Calu3 (cell line): ENCODE measurements at regions not wholly inside any gene's neighbourhood (a gene's known extent, or its start where the extent isn't known, plus 50 kb on each side); places are given as distances from the start of the nearest gene placed in this dataset.

Experiments
- BruUV-seq: library from RNA; stranded (reverse); fragments of 400-500 nt; replicated peaks from 2 replicates; lab custom pipeline; 2021; lab: Mats Ljungman, UMichigan
- CTCF ChIA-PET: fragments of 300-600 bp; sonication (Branson Sonifier 250); formaldehyde crosslinking; loops from one replicate; lab custom pipeline; 2022; ENCODE audit warnings: antibody characterized with exemption; lab: Charles Lee
- DNase-seq: peaks from one replicate; pipeline ENCODE4 v3.0.0; 2022
- H3K27ac Mint-ChIP-seq: one replicate; pipeline ENCODE4 v1.8.0; 2022; ENCODE audit warnings: mixed read lengths; ENCODE audit not compliant: unreplicated experiment
- H3K27me3 Mint-ChIP-seq: one replicate; pipeline ENCODE4 v1.8.0; 2022; ENCODE audit warnings: mixed read lengths; ENCODE audit not compliant: unreplicated experiment
- H3K36me3 Mint-ChIP-seq: one replicate; pipeline ENCODE4 v1.8.0; 2022; ENCODE audit warnings: mild to moderate bottlenecking, moderate library complexity, mixed read lengths; ENCODE audit not compliant: insufficient read depth, unreplicated experiment
- H3K4me1 Mint-ChIP-seq: one replicate; pipeline ENCODE4 v1.8.0; 2022; ENCODE audit warnings: mild to moderate bottlenecking, low read depth, mixed read lengths; ENCODE audit not compliant: unreplicated experiment
- H3K4me3 Mint-ChIP-seq: one replicate; pipeline ENCODE4 v1.8.0; 2022; ENCODE audit warnings: mild to moderate bottlenecking, low read depth, moderate library complexity, mixed read lengths; ENCODE audit not compliant: unreplicated experiment
- H3K9me3 Mint-ChIP-seq: one replicate; pipeline ENCODE4 v1.8.0; 2022; ENCODE audit warnings: low read depth, mixed read lengths; ENCODE audit not compliant: unreplicated experiment
- CTCF ChIP-seq: fragments of 200-600 bp; IDR thresholded peaks from one replicate; pipeline ENCODE4 v1.8.0; 2022; ENCODE audit warnings: antibody characterized with exemption; ENCODE audit not compliant: unreplicated experiment
- intact Hi-C: fragments of 100-400 bp; cut with micrococcal nuclease; formaldehyde crosslinking; loops from one replicate; pipeline ENCODE4 v1.10.0; 2022; ENCODE audit not compliant: unreplicated experiment

GRCh38 chr10:31128536-31128935 lies 96.9 kb upstream of the ZNF438 start:
- H3K36me3 Mint-ChIP-seq: peaks cover 2% of the 10 kb centered on the region
- intact Hi-C loops: no loop called here
- no TSS peak for BruUV-seq
- H3K27ac Mint-ChIP-seq: no peak overlapping the region
- no peaks in the 10 kb centered on the region for H3K27me3 Mint-ChIP-seq
- CTCF ChIA-PET: no interaction called here
- no peak for TF ChIP-seq CTCF
- no peaks in the 10 kb centered on the region for H3K9me3 Mint-ChIP-seq
- no peak for DNase-seq
- H3K4me1 Mint-ChIP-seq: no peaks in the 10 kb centered on the region
- no peak overlapping the region for H3K4me3 Mint-ChIP-seq

- BruUV-seq: no TSS peak
- CTCF ChIA-PET: interaction anchor here (0.6 kb wide), 1 partner anchor 16 kb away, joined by 4 read pairs; no protein-coding TSS in a partner anchor
- peaks cover 9% of the 10 kb centered on the region for H3K36me3 Mint-ChIP-seq
- intact Hi-C loops: no loop called here
- no peaks in the 10 kb centered on the region for H3K4me1 Mint-ChIP-seq
- TF ChIP-seq CTCF: no peak
- no peak for DNase-seq
- H3K9me3 Mint-ChIP-seq: no peaks in the 10 kb centered on the region
- no peaks in the 10 kb centered on the region for H3K27me3 Mint-ChIP-seq
- no peak overlapping the region for H3K4me3 Mint-ChIP-seq
- H3K27ac Mint-ChIP-seq: no peak overlapping the region
Observed at GRCh38 chr10:31129271-31129670, 97.6 kb upstream of the ZNF438 start.

- no peaks in the 10 kb centered on the region for H3K27me3 Mint-ChIP-seq
- peaks cover 16% of the 10 kb centered on the region for H3K36me3 Mint-ChIP-seq
- no peaks in the 10 kb centered on the region for H3K4me1 Mint-ChIP-seq
- H3K4me3 Mint-ChIP-seq: no peak overlapping the region
- no peaks in the 10 kb centered on the region for H3K9me3 Mint-ChIP-seq
- intact Hi-C loops: no loop called here
- CTCF ChIA-PET: interaction anchor here (0.6 kb wide), 1 partner anchor 15 kb away, joined by 4 read pairs; no protein-coding TSS in a partner anchor
- DNase-seq: no peak
- no TSS peak for BruUV-seq
- no peak overlapping the region for H3K27ac Mint-ChIP-seq
- no peak for TF ChIP-seq CTCF
Observed at GRCh38 chr10:31129880-31130405, 98.3 kb upstream of the ZNF438 start.

- intact Hi-C loops: no loop called here
- CTCF ChIA-PET: no interaction called here
- H3K27ac Mint-ChIP-seq: no peak overlapping the region
Observed at GRCh38 chr10:31130406-31130805, 98.7 kb upstream of the ZNF438 start.

More at GRCh38 chr10:31130406-31130805, 98.7 kb upstream of the ZNF438 start:
- BruUV-seq: no TSS peak
- Mint-ChIP-seq H3K36me3 (peaks cover 20% of the 10 kb centered on the region), H3K4me1 (no peaks in the 10 kb centered on the region), H3K9me3 (no peaks in the 10 kb centered on the region), H3K4me3 (no peak overlapping the region), H3K27me3 (no peaks in the 10 kb centered on the region)
- TF ChIP-seq CTCF: no peak
- DNase-seq: no peak
